CD4-positive, alpha-beta T cell treated with Interleukin-12 subunit alpha and Interleukin-12 subunit beta, for 1 hour (primary cell): ENCODE measurements at regions not wholly inside any gene's neighbourhood (a gene's known extent, or its start where the extent isn't known, plus 50 kb on each side); places are given as distances from the start of the nearest gene placed in this dataset.
"Not testable (repeated sequence)": the region's sequence is repeated elsewhere in the genome, so short reads cannot be mapped to it uniquely, and the experiment has no call there.

ENCODE experiments used
- DNase-seq: peaks from one replicate; pipeline ENCODE4 v3.0.0-alpha.2; 2020

DNA sequence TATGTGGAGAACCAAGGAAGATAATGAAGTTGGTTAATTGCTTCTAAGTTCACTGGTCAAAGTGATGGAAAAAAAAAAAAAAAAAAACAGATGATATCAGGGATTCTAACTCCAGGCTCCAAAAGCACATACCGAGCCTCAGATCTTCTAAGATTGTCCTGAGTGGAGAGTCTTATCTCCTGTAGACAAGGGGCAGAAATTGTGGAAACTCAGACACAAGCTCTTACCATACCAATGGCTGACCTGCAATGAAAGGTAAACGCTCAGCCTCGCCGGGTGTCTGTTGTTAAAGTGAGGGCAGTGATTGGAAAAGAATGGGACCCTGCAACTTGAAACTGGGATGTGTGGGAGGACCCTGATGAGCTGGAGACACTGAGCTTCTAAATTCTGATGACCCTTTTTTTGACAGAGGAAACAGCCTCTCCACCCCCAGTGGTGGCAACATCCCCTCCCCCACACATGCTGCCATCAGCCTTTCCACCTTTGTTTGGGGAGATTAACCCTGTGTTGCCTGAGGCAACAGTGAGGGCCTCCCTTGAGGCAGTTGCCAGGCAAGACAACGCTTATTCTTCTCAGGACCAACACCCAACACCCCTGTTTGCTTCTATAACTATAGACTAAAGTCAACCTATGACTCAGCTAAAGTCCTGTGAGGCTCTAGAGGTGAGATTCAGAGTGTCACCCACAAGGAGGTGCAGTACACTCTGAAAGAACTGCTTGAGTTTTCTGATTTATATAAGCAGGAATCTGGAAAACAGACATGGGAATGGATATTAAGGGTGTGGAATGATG is 154.0 kb downstream of the THBS2 start:
- DNase-seq: no peak

DNA sequence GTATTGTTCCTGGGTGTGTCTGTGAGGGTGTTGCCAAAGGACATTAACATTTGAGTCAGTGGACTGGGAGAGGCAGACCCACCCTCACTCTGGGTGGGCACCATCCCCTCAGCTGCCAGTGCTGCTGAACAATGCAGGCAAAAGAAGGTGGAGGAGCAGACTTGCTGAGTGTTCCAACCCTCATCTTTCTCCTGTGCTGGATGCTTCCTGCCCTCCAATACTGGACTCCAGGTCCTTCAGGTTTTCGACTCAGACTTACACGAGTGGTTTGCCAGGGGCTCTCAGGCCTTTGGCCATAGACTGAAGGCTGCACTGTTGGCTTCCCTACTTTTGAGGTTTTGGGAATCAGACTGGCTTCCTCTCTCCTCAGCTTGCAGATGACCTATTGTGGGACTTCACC is 155.0 kb downstream of the THBS2 start:
- not testable (repeated sequence) for DNase-seq

- DNase-seq: no peak
Observed at GRCh38 chr6:169098116-169098515, 155.5 kb downstream of the THBS2 start.

- DNase-seq: no peak
Observed at GRCh38 chr6:169097381-169097959, 156.2 kb downstream of the THBS2 start.

- DNase-seq: no peak
Observed at GRCh38 chr6:169096388-169096787, 157.3 kb downstream of the THBS2 start.

DNA sequence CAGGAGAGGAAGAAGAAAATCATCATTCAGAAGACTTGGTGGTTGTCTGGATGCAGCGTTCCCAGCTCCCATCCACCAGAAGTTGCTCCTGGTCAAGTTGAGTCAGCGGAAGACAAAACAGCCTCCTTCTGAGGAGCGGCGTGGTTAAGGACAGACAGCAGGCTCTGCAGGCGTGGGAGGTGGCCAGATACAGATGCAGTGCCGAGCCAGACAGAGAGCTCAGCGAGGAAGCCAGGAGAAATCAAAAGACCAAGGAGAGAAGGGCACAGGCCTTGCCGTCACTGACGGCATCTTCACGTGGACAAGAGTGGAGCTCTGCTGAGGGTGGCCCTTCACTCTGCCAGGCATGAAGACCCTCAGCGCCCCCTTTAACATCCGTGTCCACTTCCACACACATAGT is 158.5 kb downstream of the THBS2 start:
- no peak for DNase-seq

DNA sequence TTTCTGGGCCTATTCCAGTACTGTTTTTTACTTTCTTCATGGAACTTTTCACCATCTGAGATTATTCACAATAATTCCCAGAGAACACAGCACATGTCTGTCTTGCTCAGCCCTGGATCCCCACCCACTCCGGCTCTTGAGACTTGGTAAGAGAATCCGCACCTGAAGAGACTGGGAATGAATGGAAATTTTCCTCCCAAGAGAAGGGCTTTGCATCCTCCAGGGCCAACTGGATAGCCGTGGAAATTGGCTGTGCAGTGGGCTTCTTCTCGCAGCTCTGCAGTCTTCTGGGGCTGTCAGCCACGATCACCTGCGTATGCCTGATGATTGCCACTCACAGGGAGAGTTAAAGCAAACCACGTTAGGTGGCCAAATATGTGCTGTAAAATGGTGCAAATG is 159.1 kb downstream of the THBS2 start:
- no peak for DNase-seq

- no peak for DNase-seq
Observed at GRCh38 chr6:169093770-169094551, 159.7 kb downstream of the THBS2 start.

DNA sequence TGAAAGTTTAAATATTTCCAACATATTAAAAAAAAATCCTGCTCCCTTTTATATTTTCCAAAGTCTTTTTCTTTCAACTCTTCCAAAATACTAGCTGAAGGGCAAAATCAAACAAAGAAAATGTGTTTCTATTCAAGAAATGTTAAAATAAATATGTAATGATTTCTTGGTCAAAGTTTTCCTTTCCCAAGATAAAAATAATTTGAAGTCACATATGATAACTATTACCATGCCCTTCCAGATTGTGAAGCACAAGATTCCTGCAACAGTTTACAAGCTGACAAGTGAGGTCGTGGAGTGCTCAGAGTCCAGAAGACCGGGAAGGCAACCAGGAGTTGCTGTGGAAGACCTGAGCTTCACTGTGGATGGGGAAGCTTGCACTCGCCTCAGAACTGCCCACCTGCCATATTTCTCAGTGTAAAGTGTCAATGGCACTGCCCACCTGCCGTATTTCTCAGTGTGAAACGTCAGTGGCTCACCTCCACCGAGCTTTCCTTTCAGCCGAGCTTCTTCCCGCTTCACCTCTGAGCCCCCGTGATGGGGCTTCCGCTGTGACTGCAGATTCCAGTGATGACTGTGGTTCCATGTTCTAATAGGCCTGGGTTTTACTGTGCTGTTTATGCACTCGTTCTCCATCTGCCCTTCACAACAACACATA is 160.5 kb downstream of the THBS2 start:
- no peak for DNase-seq

- DNase-seq: no peak
Observed at GRCh38 chr6:169092375-169092774, 161.3 kb downstream of the THBS2 start.

DNA sequence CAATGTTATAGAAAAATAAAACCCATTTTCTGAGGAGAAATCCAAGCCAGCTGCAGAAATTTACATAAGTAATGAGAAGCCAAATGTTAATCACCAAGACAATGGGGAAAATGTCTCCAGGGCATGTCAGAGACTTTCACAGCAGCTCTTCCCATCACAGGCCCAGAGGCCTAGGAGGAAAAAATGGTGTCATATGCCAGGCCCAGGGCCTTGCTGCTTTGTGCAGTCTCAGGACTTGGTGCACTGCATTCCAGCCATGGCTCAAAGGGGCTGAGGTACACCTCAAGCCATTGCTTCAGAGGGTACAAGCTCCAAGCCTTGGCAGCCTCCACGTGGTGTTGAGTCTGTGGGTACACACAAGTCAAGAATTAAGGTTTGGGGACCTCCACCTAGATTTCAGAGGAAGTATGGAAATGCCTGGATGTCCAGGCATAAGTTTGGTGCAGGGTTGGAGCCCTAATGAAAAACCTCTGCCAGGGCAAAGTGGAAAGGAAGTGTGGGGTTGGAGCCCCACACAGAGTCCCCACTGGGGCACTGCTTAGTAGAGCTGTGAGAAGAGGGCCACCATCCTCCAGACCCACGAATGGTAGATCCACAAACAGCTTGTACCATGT is 163.0 kb downstream of the THBS2 start:
- not testable (repeated sequence) for DNase-seq

GRCh38 chr6:169088762-169089161 is 164.9 kb downstream of the THBS2 start:
- no peak for DNase-seq

- no peak for DNase-seq
Observed at GRCh38 chr6:169087443-169088041, 166.1 kb downstream of the THBS2 start.

DNA sequence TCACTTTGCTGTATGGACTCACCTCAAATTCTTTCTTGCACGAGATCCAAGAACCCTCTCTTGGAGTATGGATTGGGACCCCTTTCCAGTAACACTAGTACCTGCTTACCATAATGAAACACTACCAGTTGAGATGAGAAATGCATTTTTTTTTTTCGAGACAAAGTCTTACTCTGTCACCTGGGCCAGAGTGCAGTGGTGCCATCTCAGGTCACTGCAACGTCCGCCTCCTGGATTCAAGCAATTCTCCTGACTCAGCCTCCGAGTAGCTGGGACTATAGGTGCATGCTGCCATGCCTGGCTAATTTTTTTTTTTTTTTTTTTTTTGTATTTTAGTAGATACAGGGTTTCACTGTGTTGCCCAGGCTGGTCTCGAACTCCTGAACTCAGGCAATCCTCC is 167.0 kb downstream of the THBS2 start:
- DNase-seq: not testable (repeated sequence)

DNA sequence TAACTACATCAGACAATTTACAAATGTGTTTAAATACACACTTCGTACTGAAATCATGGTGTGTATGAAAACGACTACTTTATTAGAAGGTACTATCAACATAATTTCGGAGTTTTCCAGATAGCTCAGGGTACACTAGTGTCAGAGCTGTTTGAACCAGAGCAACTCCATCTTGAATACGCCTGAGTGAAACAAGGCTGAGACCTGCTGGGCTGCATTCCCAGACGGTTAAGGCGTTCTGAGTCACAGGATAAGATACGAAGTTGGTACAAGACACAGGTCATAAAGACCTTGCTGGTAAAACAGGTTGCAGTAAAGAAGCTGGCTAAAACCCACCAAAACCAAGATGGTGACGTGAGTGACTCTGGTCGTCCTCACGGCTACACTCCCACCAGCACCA is 167.6 kb downstream of the THBS2 start:
- DNase-seq: no peak

DNA sequence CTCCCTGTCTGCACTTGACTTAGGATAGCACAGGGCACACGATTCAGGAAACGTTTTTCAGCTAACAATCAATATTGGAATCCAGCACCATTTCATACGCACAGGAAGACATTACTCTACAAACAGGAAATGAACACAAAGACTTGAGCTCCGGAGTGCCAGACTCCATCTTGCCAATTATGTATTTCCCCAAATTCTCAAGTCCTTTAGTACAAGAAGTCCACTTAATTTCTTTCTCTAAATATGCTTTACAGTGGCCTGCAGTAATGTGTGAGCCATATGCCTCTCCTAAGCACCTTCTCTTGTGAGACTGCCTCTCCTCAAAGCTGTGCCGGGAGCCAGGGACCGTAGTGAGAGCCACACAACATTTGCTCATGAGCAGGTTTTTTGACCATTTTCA is 168.2 kb downstream of the THBS2 start:
- DNase-seq: no peak

GRCh38 chr6:169084557-169084956 is 169.1 kb downstream of the THBS2 start:
- not testable (repeated sequence) for DNase-seq

DNA sequence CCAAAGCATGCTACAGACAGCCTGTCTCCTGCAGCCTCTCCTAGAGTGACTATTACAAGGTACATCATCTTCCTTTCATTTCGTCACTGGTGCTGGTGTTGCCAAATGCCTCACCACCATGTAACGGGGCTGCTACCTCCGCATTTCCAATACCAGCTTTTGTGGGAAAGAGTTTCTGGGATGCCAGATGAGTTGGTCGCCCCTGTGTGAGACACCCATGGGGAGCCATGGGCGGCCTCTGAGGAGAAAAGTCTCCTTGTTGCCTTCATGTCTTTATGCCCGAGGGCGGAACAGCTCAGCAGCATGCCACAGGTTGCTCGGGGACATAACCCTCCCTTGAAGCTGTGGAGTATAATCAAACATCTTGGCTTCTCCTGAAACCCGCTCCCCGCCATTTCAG is 169.6 kb downstream of the THBS2 start:
- no peak for DNase-seq

DNA sequence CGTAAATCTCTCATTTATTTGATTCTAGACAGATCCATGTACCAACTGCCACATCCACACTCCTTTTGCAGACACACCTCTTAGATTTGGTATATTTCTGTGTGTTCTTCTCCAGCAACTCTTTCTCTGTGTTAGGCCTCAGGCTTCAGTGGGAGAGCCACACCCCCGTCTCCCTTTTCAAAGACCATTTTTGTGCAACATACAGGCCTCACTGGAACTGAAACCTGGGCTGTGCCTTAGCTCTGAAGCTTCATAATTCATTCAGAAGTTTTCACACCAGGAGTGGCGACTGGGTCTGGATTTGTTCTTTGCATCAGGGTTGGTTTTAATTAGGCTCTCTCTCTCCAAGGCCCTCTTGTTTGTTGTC is 170.2 kb downstream of the THBS2 start:
- DNase-seq: no peak

DNA sequence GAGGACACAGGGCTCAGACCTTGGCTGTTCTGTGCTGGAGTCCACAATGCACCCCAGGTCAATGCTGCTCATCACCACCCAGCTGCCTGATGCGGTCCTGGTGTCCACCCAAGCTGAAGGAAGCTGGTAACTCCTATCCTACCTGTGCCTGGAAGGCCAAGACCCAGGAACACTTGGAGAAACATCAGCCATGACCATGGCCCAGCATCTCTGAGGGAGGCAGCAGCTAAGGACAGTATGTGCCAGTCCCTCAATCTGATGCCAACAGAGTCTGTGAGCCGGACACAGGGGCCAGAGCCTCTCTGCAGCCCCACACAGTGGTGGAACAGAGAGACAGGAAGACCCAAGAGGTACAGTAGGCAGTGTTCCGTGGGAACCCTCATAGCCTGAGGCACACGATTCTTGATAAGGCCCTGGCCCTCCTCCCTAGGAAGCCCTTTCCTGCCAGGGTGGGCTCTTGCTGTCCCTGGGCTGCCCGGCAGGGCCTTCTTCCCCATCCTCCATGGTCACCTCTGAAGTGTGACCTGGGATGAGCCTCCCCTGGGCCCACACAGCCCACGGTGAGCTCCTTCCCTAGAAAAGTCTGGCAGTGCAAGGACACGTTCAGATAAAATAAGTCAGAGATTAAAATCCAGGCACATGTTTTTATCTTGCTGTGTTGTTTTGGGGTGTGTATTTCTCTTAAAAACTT is 170.7 kb downstream of the THBS2 start:
- no peak for DNase-seq

DNA sequence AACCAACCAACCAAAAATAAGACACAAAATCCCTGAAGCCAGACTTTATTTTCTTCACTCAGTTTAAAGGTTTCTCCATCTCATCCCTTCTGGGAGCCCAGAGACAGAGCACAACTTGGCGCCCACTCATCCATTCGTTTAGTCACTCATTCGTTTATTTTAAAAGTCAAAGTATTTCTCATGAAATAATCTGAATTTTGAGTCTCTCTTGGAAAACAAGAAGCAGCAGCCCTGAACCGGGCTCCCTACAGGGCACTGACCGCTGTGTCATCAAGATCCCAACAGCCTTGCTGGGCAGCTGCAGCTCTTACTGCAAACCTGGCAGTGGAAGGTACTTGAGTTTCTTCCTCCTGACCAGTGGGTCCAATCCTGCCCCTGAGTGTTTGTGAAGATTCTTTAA is 171.6 kb downstream of the THBS2 start:
- no peak for DNase-seq

DNA sequence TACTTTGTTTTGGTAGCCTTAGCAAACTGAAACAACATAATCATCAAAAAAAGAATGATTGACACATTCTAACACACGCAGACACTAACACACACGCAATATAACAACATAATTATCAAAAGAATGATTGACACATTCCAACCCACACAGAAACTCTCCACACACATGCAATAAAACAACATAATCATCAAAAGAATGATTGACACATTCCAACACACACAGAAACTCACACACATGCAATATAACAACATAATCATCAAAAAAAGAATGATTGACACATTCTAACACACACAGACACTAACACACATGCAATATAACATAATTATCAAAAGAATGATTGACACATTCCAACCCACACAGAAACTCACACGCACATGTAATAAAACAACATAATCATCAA is 172.4 kb downstream of the THBS2 start:
- DNase-seq: no peak
